ENCODE measurements at regions not wholly inside any gene's neighbourhood (a gene's known extent, or its start where the extent isn't known, plus 50 kb on each side); places are given as distances from the start of the nearest gene placed in this dataset.

- no peaks in the 10 kb centered on the region for H3K27me3 ChIP-seq (ENCODE audit: insufficient read depth, low read depth)
- H3K79me2 ChIP-seq (ENCODE audit: insufficient read depth, low read depth) = no peaks in the 10 kb centered on the region
- no peak overlapping the region for H3K9ac ChIP-seq
- no peaks in the 10 kb centered on the region for H3K36me3 ChIP-seq (ENCODE audit: insufficient read depth)
- no peak overlapping the region for H3K4me3 ChIP-seq (IDR thresholded peaks at IDR 0.05; ENCODE audit: insufficient read depth, low read depth, low read length)
- no peak overlapping the region for H3K4me2 ChIP-seq
- H3K4me1 ChIP-seq (ENCODE audit: low read depth, poor library complexity, severe bottlenecking) = no peaks in the 10 kb centered on the region
- H4K20me1 ChIP-seq (ENCODE audit: insufficient read depth) = no peaks in the 10 kb centered on the region
- no peak overlapping the region for H2AFZ ChIP-seq (ENCODE audit: low read depth)
- TF ChIP-seq, protein P1, sequence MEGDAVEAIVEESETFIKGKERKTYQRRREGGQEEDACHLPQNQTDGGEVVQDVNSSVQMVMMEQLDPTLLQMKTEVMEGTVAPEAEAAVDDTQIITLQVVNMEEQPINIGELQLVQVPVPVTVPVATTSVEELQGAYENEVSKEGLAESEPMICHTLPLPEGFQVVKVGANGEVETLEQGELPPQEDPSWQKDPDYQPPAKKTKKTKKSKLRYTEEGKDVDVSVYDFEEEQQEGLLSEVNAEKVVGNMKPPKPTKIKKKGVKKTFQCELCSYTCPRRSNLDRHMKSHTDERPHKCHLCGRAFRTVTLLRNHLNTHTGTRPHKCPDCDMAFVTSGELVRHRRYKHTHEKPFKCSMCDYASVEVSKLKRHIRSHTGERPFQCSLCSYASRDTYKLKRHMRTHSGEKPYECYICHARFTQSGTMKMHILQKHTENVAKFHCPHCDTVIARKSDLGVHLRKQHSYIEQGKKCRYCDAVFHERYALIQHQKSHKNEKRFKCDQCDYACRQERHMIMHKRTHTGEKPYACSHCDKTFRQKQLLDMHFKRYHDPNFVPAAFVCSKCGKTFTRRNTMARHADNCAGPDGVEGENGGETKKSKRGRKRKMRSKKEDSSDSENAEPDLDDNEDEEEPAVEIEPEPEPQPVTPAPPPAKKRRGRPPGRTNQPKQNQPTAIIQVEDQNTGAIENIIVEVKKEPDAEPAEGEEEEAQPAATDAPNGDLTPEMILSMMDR (conservative IDR thresholded peaks at IDR 0.05; ENCODE audit: low read depth, low read length) = no peak
- H3K27ac ChIP-seq = no peak overlapping the region
Measured at GRCh38 chr5:14054965-14055963, 87.9 kb upstream of the TRIO start.

- H3K27ac ChIP-seq = no peak overlapping the region
- H3K4me1 ChIP-seq (ENCODE audit: low read depth, poor library complexity, severe bottlenecking) = no peaks in the 10 kb centered on the region
- no peaks in the 10 kb centered on the region for H3K79me2 ChIP-seq (ENCODE audit: insufficient read depth, low read depth)
- no peak overlapping the region for H3K4me2 ChIP-seq
- no peak overlapping the region for H2AFZ ChIP-seq (ENCODE audit: low read depth)
- H4K20me1 ChIP-seq (ENCODE audit: insufficient read depth) = no peaks in the 10 kb centered on the region
- H3K27me3 ChIP-seq (ENCODE audit: insufficient read depth, low read depth) = no peaks in the 10 kb centered on the region
- TF ChIP-seq, protein P1 (conservative IDR thresholded peaks at IDR 0.05; ENCODE audit: low read depth, low read length) = no peak
- H3K36me3 ChIP-seq (ENCODE audit: insufficient read depth) = no peaks in the 10 kb centered on the region
- no peak overlapping the region for H3K4me3 ChIP-seq (IDR thresholded peaks at IDR 0.05; ENCODE audit: insufficient read depth, low read depth, low read length)
- no peak overlapping the region for H3K9ac ChIP-seq
Measured at GRCh38 chr5:14054111-14054854, 88.9 kb upstream of the TRIO start.

DNA sequence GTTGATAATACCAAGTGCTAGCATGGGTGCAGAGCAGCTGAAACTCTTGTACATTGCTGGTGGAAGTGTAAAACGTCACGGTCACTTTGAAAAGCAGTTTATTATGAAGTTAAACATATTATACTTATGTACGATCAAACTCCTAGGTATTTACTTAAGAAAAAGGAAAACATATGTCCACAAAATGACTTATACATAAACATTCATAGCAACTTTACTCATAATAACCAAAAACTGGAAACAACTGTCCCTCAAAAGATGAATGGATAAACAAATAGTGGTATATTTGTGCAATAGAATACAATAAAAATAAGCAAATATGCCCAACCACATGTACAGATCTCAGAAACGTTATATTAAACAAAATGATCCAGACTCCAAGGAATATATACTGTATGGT, 92.3 kb upstream of the TRIO start:
- H3K9ac ChIP-seq = no peak overlapping the region
- no peaks in the 10 kb centered on the region for H3K36me3 ChIP-seq (ENCODE audit: insufficient read depth)
- H3K27ac ChIP-seq = no peak overlapping the region
- no peaks in the 10 kb centered on the region for H3K4me1 ChIP-seq (ENCODE audit: low read depth, poor library complexity, severe bottlenecking)
- H3K79me2 ChIP-seq (ENCODE audit: insufficient read depth, low read depth) = no peaks in the 10 kb centered on the region
- H4K20me1 ChIP-seq (ENCODE audit: insufficient read depth) = no peaks in the 10 kb centered on the region
- TF ChIP-seq, protein P1 (conservative IDR thresholded peaks at IDR 0.05; ENCODE audit: low read depth, low read length) = no peak
- H3K27me3 ChIP-seq (ENCODE audit: insufficient read depth, low read depth) = no peaks in the 10 kb centered on the region
- H3K4me2 ChIP-seq = no peak overlapping the region
- no peak overlapping the region for H2AFZ ChIP-seq (ENCODE audit: low read depth)
- no peak overlapping the region for H3K4me3 ChIP-seq (IDR thresholded peaks at IDR 0.05; ENCODE audit: insufficient read depth, low read depth, low read length)

DNA sequence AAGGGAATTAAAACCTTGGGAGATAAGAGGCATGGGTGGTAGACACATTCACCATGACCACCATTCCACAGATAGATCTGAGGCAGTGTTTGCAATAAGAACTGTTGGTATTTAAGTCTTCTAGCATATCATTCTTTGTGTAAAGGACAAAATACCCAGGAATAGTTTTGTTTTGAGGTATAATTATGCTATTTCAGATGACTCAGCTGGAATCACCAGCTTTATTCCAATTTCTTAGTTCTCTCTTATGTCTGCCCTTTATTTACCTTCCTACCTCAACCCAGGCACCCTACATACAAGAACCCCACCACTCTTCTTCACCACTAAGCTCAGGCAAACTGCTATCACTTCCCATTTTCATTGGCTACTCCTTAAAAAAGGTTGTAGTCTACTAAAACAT, 94.7 kb upstream of the TRIO start:
- H3K27ac ChIP-seq = no peak overlapping the region
- no peak overlapping the region for H3K9ac ChIP-seq
- H3K4me1 ChIP-seq (ENCODE audit: low read depth, poor library complexity, severe bottlenecking) = no peaks in the 10 kb centered on the region
- H3K79me2 ChIP-seq (ENCODE audit: insufficient read depth, low read depth) = no peaks in the 10 kb centered on the region
- H2AFZ ChIP-seq (ENCODE audit: low read depth) = no peak overlapping the region
- no peaks in the 10 kb centered on the region for H3K36me3 ChIP-seq (ENCODE audit: insufficient read depth)
- no peaks in the 10 kb centered on the region for H4K20me1 ChIP-seq (ENCODE audit: insufficient read depth)
- TF ChIP-seq, protein P1 (conservative IDR thresholded peaks at IDR 0.05; ENCODE audit: low read depth, low read length) = no peak
- no peak overlapping the region for H3K4me2 ChIP-seq
- no peaks in the 10 kb centered on the region for H3K27me3 ChIP-seq (ENCODE audit: insufficient read depth, low read depth)
- no peak overlapping the region for H3K4me3 ChIP-seq (IDR thresholded peaks at IDR 0.05; ENCODE audit: insufficient read depth, low read depth, low read length)
